Endothelial cell of umbilical vein (primary cell): ENCODE measurements at regions not wholly inside any gene's neighbourhood (a gene's known extent, or its start where the extent isn't known, plus 50 kb on each side); places are given as distances from the start of the nearest gene placed in this dataset.

ENCODE experiments used
- BruUV-seq: library from RNA; stranded (reverse); fragments of 400-500 nt; replicated peaks from 2 replicates; lab custom pipeline; 2021; lab: Mats Ljungman, UMichigan
- CTCF ChIA-PET: fragments of 300-600, 350-600 bp; sonication (Branson Sonifier 250); formaldehyde crosslinking; loops from one replicate; lab custom pipeline; 2021; ENCODE audit warnings: antibody characterized with exemption, inconsistent platforms; lab: Charles Lee
- POLR2A ChIA-PET: fragments of 300-600, 350-600 bp; sonication (Branson Sonifier 250); formaldehyde crosslinking; loops from one replicate; lab custom pipeline; 2021; ENCODE audit warnings: antibody characterized with exemption, inconsistent platforms; lab: Charles Lee
- DNase-seq: peaks from one replicate; pipeline ENCODE4 v3.0.0-alpha.2; 2011; ENCODE audit warnings: low read depth, low spot score
- FAIRE-seq: peaks from 2 replicates; lab custom pipeline; 2011; peaks lifted over from hg19 to GRCh38; lab: Jason Lieb, UNC
- H2AFZ ChIP-seq: 2 replicates; pipeline ENCODE4 v1.6.0; 2012; ENCODE audit warnings: low read depth, low read length, control low read depth, inconsistent platforms
- H3K27ac ChIP-seq: 2 replicates; pipeline ENCODE4 v1.5.1; 2011; ENCODE audit warnings: low read depth, mild to moderate bottlenecking, control low read depth, low read length, moderate library complexity; ENCODE audit not compliant: insufficient read depth
- H3K27me3 ChIP-seq, 2 experiments: 2 replicates each; pipeline versions ENCODE4 v1.6.0 to v1.6.1; 2011; ENCODE audit warnings: low read length in 2 of 2, mixed read lengths in 1 of 2; ENCODE audit not compliant: control insufficient read depth in 2 of 2, insufficient read depth in 2 of 2
- H3K36me3 ChIP-seq, 2 experiments: 2 replicates in 1 of 2; 3 replicates in 1 of 2; pipeline ENCODE4 v1.5.1; 2011; ENCODE audit warnings: low read length in 2 of 2, mild to moderate bottlenecking in 1 of 2, moderate library complexity in 1 of 2; ENCODE audit not compliant: control insufficient read depth in 2 of 2, insufficient read depth in 2 of 2; ENCODE audit errors: extremely low read depth in 1 of 2
- H3K4me1 ChIP-seq: 3 replicates; pipeline ENCODE4 v1.5.1; 2011; ENCODE audit warnings: mild to moderate bottlenecking, low read length; ENCODE audit not compliant: control insufficient read depth, insufficient read depth; ENCODE audit errors: extremely low read depth
- H3K4me2 ChIP-seq: 2 replicates; pipeline ENCODE4 v1.6.1; 2011; ENCODE audit warnings: low read length, control low read depth, mixed read lengths; ENCODE audit not compliant: insufficient read depth
- H3K4me3 ChIP-seq, 3 experiments: fragments of 200-600 bp in 1 of 3; sonication (generic), shearing (Covaris generic) in 1 of 3; replicated peaks in 1 of 3; 2 replicates each; pipeline ENCODE4 v1.5.1; 2011 to 2016; ENCODE audit warnings: control low read depth in 3 of 3, low read length in 3 of 3, mild to moderate bottlenecking in 2 of 3, inconsistent platforms in 1 of 3, low read depth in 1 of 3, moderate library complexity in 1 of 3; ENCODE audit not compliant: insufficient read depth in 1 of 3
- H3K79me2 ChIP-seq: 2 replicates; pipeline ENCODE4 v1.6.0; 2012; ENCODE audit warnings: low read length, inconsistent platforms; ENCODE audit not compliant: control insufficient read depth, insufficient read depth
- H3K9ac ChIP-seq: replicated peaks from 2 replicates; pipeline ENCODE3; 2011; ENCODE audit warnings: low read length, control low read depth; ENCODE audit not compliant: insufficient read depth; ENCODE audit errors: extremely low read depth
- H3K9me1 ChIP-seq: replicated peaks from 3 replicates; pipeline ENCODE4 v1.6.0; 2011; ENCODE audit warnings: mild to moderate bottlenecking, low read length; ENCODE audit not compliant: control insufficient read depth, insufficient read depth; ENCODE audit errors: extremely low read depth
- H3K9me3 ChIP-seq: replicated peaks from 2 replicates; pipeline ENCODE4 v1.5.1; 2012; ENCODE audit warnings: low read length, inconsistent platforms; ENCODE audit not compliant: control insufficient read depth, insufficient read depth
- H4K20me1 ChIP-seq: replicated peaks from 2 replicates; pipeline ENCODE3; 2011; ENCODE audit warnings: mild to moderate bottlenecking, low read length; ENCODE audit not compliant: control insufficient read depth, insufficient read depth; ENCODE audit errors: extremely low read depth
- EZH2 ChIP-seq: IDR thresholded peaks from 2 replicates; pipeline ENCODE4 v1.6.1; 2012; ENCODE audit warnings: borderline replicate concordance, low read depth, mild to moderate bottlenecking, moderate library complexity, low read length, inconsistent platforms; ENCODE audit not compliant: severe bottlenecking
- FOS ChIP-seq: IDR thresholded peaks from 2 replicates; pipeline ENCODE4 v1.6.1; 2011; ENCODE audit warnings: mild to moderate bottlenecking, low read length, moderate library complexity, borderline replicate concordance; ENCODE audit not compliant: insufficient read depth
- GATA2 ChIP-seq: IDR thresholded peaks from 2 replicates; pipeline ENCODE4 v1.7.0; 2011; ENCODE audit warnings: low read depth, mild to moderate bottlenecking, moderate library complexity, mixed read lengths, low read length; ENCODE audit not compliant: insufficient read length, insufficient read depth
- JUN ChIP-seq: IDR thresholded peaks from 2 replicates; pipeline ENCODE4 v1.6.1; 2011; ENCODE audit warnings: borderline replicate concordance, low read depth; ENCODE audit not compliant: insufficient read length, insufficient read depth
- MYC ChIP-seq: IDR thresholded peaks from one replicate; pipeline ENCODE4 v1.6.1; 2011; ENCODE audit warnings: mild to moderate bottlenecking, low read depth, low read length
- POLR2A ChIP-seq: IDR thresholded peaks from 2 replicates; pipeline ENCODE4 v1.6.1; 2012; ENCODE audit warnings: low read depth, mild to moderate bottlenecking, control low read depth, low read length
- POLR2AphosphoS5 ChIP-seq: IDR thresholded peaks from 2 replicates; pipeline ENCODE4 v1.6.1; 2012; ENCODE audit warnings: low read depth, mild to moderate bottlenecking, control low read depth, low read length, moderate library complexity; ENCODE audit not compliant: insufficient read depth
- dilution Hi-C: fragments of 300-500 bp; cut with MboI; formaldehyde crosslinking; loops from one replicate; pipeline ENCODE4 v1.15.0; 2019; ENCODE audit warnings: low sequenced_read_pairs; ENCODE audit not compliant: extremely low pct_ligation_motif_present
- intact Hi-C: fragments of 100-400 bp; cut with micrococcal nuclease; formaldehyde crosslinking; loops from one replicate; pipeline ENCODE4 v1.10.0; 2022
- TF ChIP-seq, protein P1 (sequence below): IDR thresholded peaks from 2 replicates; pipeline ENCODE4 v1.6.1; 2011; ENCODE audit not compliant: insufficient read depth, insufficient read length
- TF ChIP-seq, protein P2 (sequence below), 2 donors: IDR thresholded peaks; 1 replicate in 1 of 2; 2 replicates in 1 of 2; pipeline ENCODE4 v1.5.1; 2011; ENCODE audit warnings: low read length in 2 of 2, mild to moderate bottlenecking in 2 of 2, moderate library complexity in 2 of 2, control low read depth in 1 of 2, inconsistent platforms in 1 of 2, low read depth in 1 of 2; ENCODE audit not compliant: insufficient read depth in 1 of 2; ENCODE audit errors: extremely low read depth in 1 of 2

DNA sequence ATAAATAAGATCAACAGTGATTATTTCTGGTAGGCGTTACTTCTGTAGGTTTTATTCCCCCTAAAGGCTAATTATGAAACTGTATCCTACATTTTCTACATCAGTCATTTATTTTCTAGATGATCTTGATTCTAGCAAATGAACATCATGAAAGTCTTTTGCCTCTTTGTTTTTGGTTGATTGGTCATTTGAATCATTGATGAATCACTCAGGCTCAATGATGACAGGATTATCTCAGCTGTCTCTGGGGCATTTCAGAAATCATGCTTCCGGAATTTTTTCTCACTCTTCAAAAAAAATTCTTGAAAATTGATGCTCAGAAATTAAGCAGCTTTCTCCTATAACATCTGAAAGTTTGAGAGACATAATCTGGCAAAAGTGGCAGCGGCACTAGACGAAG is 298.9 kb upstream of the TCF4 start:
- CTCF ChIA-PET = no interaction called here
- no peak for DNase-seq

More for the DNA sequence above, 298.9 kb upstream of the TCF4 start:
- Histone ChIP-seq H3K9me1 (no peaks in the 10 kb centered on the region), H3K36me3 (no peaks in the 10 kb centered on the region), H3K4me2 (no peak overlapping the region), H3K27ac (no peak overlapping the region), H3K9me3 (no peaks in the 10 kb centered on the region), H3K27me3 (no peaks in the 10 kb centered on the region), H3K4me3 (no peak overlapping the region), H3K79me2 (no peaks in the 10 kb centered on the region), H2AFZ (no peak overlapping the region), H3K4me1 (no peaks in the 10 kb centered on the region), H4K20me1 (no peaks in the 10 kb centered on the region), H3K9ac (no peak overlapping the region)
- dilution Hi-C loops = no loop called here
- intact Hi-C loops = no loop called here
- FAIRE-seq = no peak
- TF ChIP-seq POLR2A = no peak
- TF ChIP-seq, protein P1, sequence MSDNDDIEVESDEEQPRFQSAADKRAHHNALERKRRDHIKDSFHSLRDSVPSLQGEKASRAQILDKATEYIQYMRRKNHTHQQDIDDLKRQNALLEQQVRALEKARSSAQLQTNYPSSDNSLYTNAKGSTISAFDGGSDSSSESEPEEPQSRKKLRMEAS = no peak
- no peak for TF ChIP-seq EZH2
- TF ChIP-seq, protein P2, sequence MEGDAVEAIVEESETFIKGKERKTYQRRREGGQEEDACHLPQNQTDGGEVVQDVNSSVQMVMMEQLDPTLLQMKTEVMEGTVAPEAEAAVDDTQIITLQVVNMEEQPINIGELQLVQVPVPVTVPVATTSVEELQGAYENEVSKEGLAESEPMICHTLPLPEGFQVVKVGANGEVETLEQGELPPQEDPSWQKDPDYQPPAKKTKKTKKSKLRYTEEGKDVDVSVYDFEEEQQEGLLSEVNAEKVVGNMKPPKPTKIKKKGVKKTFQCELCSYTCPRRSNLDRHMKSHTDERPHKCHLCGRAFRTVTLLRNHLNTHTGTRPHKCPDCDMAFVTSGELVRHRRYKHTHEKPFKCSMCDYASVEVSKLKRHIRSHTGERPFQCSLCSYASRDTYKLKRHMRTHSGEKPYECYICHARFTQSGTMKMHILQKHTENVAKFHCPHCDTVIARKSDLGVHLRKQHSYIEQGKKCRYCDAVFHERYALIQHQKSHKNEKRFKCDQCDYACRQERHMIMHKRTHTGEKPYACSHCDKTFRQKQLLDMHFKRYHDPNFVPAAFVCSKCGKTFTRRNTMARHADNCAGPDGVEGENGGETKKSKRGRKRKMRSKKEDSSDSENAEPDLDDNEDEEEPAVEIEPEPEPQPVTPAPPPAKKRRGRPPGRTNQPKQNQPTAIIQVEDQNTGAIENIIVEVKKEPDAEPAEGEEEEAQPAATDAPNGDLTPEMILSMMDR (IDR thresholded peaks at IDR 0.05; ENCODE audit: extremely low read depth in 1 of 2, insufficient read depth in 1 of 2, low read depth in 1 of 2, low read length in 2 of 2) = no peak
- no peak for TF ChIP-seq FOS
- TF ChIP-seq GATA2 = no peak
- TF ChIP-seq POLR2AphosphoS5 = no peak
- TF ChIP-seq JUN = no peak
- no peak for TF ChIP-seq MYC
- POLR2A ChIA-PET = no interaction called here
- no TSS peak for BruUV-seq
